ENCODE measurements at regions not wholly inside any gene's neighbourhood (a gene's known extent, or its start where the extent isn't known, plus 50 kb on each side); places are given as distances from the start of the nearest gene placed in this dataset.

GRCh38 chr5:3778000-3778550, 182.4 kb downstream of the IRX1 start:
- Histone ChIP-seq H3K18ac (ENCODE audit: low read length) (no peak overlapping the region), H4K5ac (ENCODE audit: low read length) (no peak overlapping the region), H2AK5ac (ENCODE audit: low read length) (no peak overlapping the region), H3K4ac (ENCODE audit: low read depth, low read length) (no peak overlapping the region), H3K27me3 (ENCODE audit: insufficient read depth, low read length, poor library complexity) (no peaks in the 10 kb centered on the region), H2BK5ac (ENCODE audit: low read length) (no peak overlapping the region), H2BK120ac (ENCODE audit: low read depth, low read length) (no peak overlapping the region), H3K4me3 (ENCODE audit: low read length) (no peak overlapping the region), H4K8ac (ENCODE audit: low read depth, low read length) (no peak overlapping the region), H3K79me1 (ENCODE audit: low read length) (no peaks in the 10 kb centered on the region), H3K79me2 (ENCODE audit: control insufficient read depth, insufficient read depth, low read length) (no peaks in the 10 kb centered on the region), H3K4me2 (ENCODE audit: low read length) (no peak overlapping the region), H3K4me1 (ENCODE audit: control insufficient read depth, low read depth, low read length) (no peaks in the 10 kb centered on the region), H3K56ac (ENCODE audit: low read length) (no peak overlapping the region), H3K23ac (ENCODE audit: low read length) (no peak overlapping the region), H3K27ac (ENCODE audit: low read depth, low read length) (no peak overlapping the region), H2BK15ac (replicated peaks; ENCODE audit: low read depth) (no peak overlapping the region), H3K36me3 (ENCODE audit: control insufficient read depth, insufficient read depth, low read length) (no peaks in the 10 kb centered on the region), H3K9ac (ENCODE audit: low read length) (no peak overlapping the region)
- DNase-seq: peak; percentile 34
- no CpG with 5 or more reads among the region's 6 CpGs for WGBS (ENCODE audit: extremely low coverage, insufficient coverage, low lambda C conversion rate)

- no peaks in the 10 kb centered on the region for H3K4me1 ChIP-seq (ENCODE audit: control insufficient read depth, low read depth, low read length)
- H3K9ac ChIP-seq (ENCODE audit: low read length): no peak overlapping the region
- no peak overlapping the region for H2BK15ac ChIP-seq (replicated peaks; ENCODE audit: low read depth)
- H4K8ac ChIP-seq (ENCODE audit: low read depth, low read length): no peak overlapping the region
- no peak for DNase-seq
- H2BK5ac ChIP-seq (ENCODE audit: low read length): no peak overlapping the region
- no peak overlapping the region for H4K5ac ChIP-seq (ENCODE audit: low read length)
- no peak overlapping the region for H2BK120ac ChIP-seq (ENCODE audit: low read depth, low read length)
- no peak overlapping the region for H3K4ac ChIP-seq (ENCODE audit: low read depth, low read length)
- H3K27ac ChIP-seq (ENCODE audit: low read depth, low read length): no peak overlapping the region
- no peaks in the 10 kb centered on the region for H3K79me2 ChIP-seq (ENCODE audit: control insufficient read depth, insufficient read depth, low read length)
- H3K79me1 ChIP-seq (ENCODE audit: low read length): no peaks in the 10 kb centered on the region
- no peak overlapping the region for H3K4me2 ChIP-seq (ENCODE audit: low read length)
- H2AK5ac ChIP-seq (ENCODE audit: low read length): no peak overlapping the region
- H3K4me3 ChIP-seq (ENCODE audit: low read length): no peak overlapping the region
- H3K23ac ChIP-seq (ENCODE audit: low read length): no peak overlapping the region
- no peaks in the 10 kb centered on the region for H3K36me3 ChIP-seq (ENCODE audit: control insufficient read depth, insufficient read depth, low read length)
- no peak overlapping the region for H3K18ac ChIP-seq (ENCODE audit: low read length)
- no peaks in the 10 kb centered on the region for H3K27me3 ChIP-seq (ENCODE audit: insufficient read depth, low read length, poor library complexity)
- no peak overlapping the region for H3K56ac ChIP-seq (ENCODE audit: low read length)
- no CpG with 5 or more reads among the region's 2 CpGs for WGBS (ENCODE audit: extremely low coverage, insufficient coverage, low lambda C conversion rate)
Observed at GRCh38 chr5:3778945-3779344, 183.3 kb downstream of the IRX1 start.

GRCh38 chr5:3780278-3780677, 184.6 kb downstream of the IRX1 start:
- H3K23ac ChIP-seq (ENCODE audit: low read length): no peak overlapping the region
- no peaks in the 10 kb centered on the region for H3K27me3 ChIP-seq (ENCODE audit: insufficient read depth, low read length, poor library complexity)
- no peak overlapping the region for H2BK5ac ChIP-seq (ENCODE audit: low read length)
- H3K79me2 ChIP-seq (ENCODE audit: control insufficient read depth, insufficient read depth, low read length): no peaks in the 10 kb centered on the region
- WGBS (ENCODE audit: extremely low coverage, insufficient coverage, low lambda C conversion rate): no CpG with 5 or more reads among the region's 7 CpGs
- H3K4ac ChIP-seq (ENCODE audit: low read depth, low read length): no peak overlapping the region
- H3K18ac ChIP-seq (ENCODE audit: low read length): no peak overlapping the region
- H4K8ac ChIP-seq (ENCODE audit: low read depth, low read length): no peak overlapping the region
- no peak for DNase-seq
- no peaks in the 10 kb centered on the region for H3K4me1 ChIP-seq (ENCODE audit: control insufficient read depth, low read depth, low read length)
- no peak overlapping the region for H3K9ac ChIP-seq (ENCODE audit: low read length)
- H3K4me3 ChIP-seq (ENCODE audit: low read length): no peak overlapping the region
- no peak overlapping the region for H4K5ac ChIP-seq (ENCODE audit: low read length)
- no peak overlapping the region for H3K4me2 ChIP-seq (ENCODE audit: low read length)
- no peak overlapping the region for H3K27ac ChIP-seq (ENCODE audit: low read depth, low read length)
- H2BK120ac ChIP-seq (ENCODE audit: low read depth, low read length): no peak overlapping the region
- H2BK15ac ChIP-seq (replicated peaks; ENCODE audit: low read depth): no peak overlapping the region
- no peak overlapping the region for H3K56ac ChIP-seq (ENCODE audit: low read length)
- H3K79me1 ChIP-seq (ENCODE audit: low read length): no peaks in the 10 kb centered on the region
- no peaks in the 10 kb centered on the region for H3K36me3 ChIP-seq (ENCODE audit: control insufficient read depth, insufficient read depth, low read length)
- no peak overlapping the region for H2AK5ac ChIP-seq (ENCODE audit: low read length)

- Histone ChIP-seq H3K4me3 (ENCODE audit: low read length) (no peak overlapping the region), H4K5ac (ENCODE audit: low read length) (no peak overlapping the region), H3K27ac (ENCODE audit: low read depth, low read length) (no peak overlapping the region), H2AK5ac (ENCODE audit: low read length) (no peak overlapping the region), H3K56ac (ENCODE audit: low read length) (no peak overlapping the region), H2BK15ac (replicated peaks; ENCODE audit: low read depth) (no peak overlapping the region), H3K18ac (ENCODE audit: low read length) (no peak overlapping the region), H3K79me1 (ENCODE audit: low read length) (no peaks in the 10 kb centered on the region), H3K4me1 (ENCODE audit: control insufficient read depth, low read depth, low read length) (no peaks in the 10 kb centered on the region), H3K36me3 (ENCODE audit: control insufficient read depth, insufficient read depth, low read length) (no peaks in the 10 kb centered on the region), H4K8ac (ENCODE audit: low read depth, low read length) (no peak overlapping the region), H3K4ac (ENCODE audit: low read depth, low read length) (no peak overlapping the region), H2BK120ac (ENCODE audit: low read depth, low read length) (no peak overlapping the region), H3K9ac (ENCODE audit: low read length) (no peak overlapping the region), H3K23ac (ENCODE audit: low read length) (no peak overlapping the region), H3K27me3 (ENCODE audit: insufficient read depth, low read length, poor library complexity) (no peaks in the 10 kb centered on the region), H2BK5ac (ENCODE audit: low read length) (no peak overlapping the region), H3K79me2 (ENCODE audit: control insufficient read depth, insufficient read depth, low read length) (no peaks in the 10 kb centered on the region), H3K4me2 (ENCODE audit: low read length) (no peak overlapping the region)
- no CpG with 5 or more reads among the region's 11 CpGs for WGBS (ENCODE audit: extremely low coverage, insufficient coverage, low lambda C conversion rate)
- DNase-seq: no peak
Observed at GRCh38 chr5:3780907-3781306, 185.3 kb downstream of the IRX1 start.

- Histone ChIP-seq H2BK120ac (ENCODE audit: low read depth, low read length) (no peak overlapping the region), H3K23ac (ENCODE audit: low read length) (no peak overlapping the region)
- no CpG with 5 or more reads among the region's 2 CpGs for WGBS (ENCODE audit: extremely low coverage, insufficient coverage, low lambda C conversion rate)
Observed at GRCh38 chr5:3784854-3785253, 189.2 kb downstream of the IRX1 start.

GRCh38 chr5:3786165-3786564, 190.5 kb downstream of the IRX1 start:
- no peak overlapping the region for H3K4me2 ChIP-seq (ENCODE audit: low read length)
- no peak overlapping the region for H2BK120ac ChIP-seq (ENCODE audit: low read depth, low read length)
- no peaks in the 10 kb centered on the region for H3K4me1 ChIP-seq (ENCODE audit: control insufficient read depth, low read depth, low read length)
- H3K27me3 ChIP-seq (ENCODE audit: insufficient read depth, low read length, poor library complexity): no peaks in the 10 kb centered on the region
- no peak overlapping the region for H3K23ac ChIP-seq (ENCODE audit: low read length)
- H2BK5ac ChIP-seq (ENCODE audit: low read length): no peak overlapping the region
- no peaks in the 10 kb centered on the region for H3K79me1 ChIP-seq (ENCODE audit: low read length)
- DNase-seq: no peak
- no peak overlapping the region for H3K4me3 ChIP-seq (ENCODE audit: low read length)
- no peak overlapping the region for H3K56ac ChIP-seq (ENCODE audit: low read length)
- H4K8ac ChIP-seq (ENCODE audit: low read depth, low read length): no peak overlapping the region
- no peak overlapping the region for H2BK15ac ChIP-seq (replicated peaks; ENCODE audit: low read depth)
- H3K9ac ChIP-seq (ENCODE audit: low read length): no peak overlapping the region
- no peak overlapping the region for H3K18ac ChIP-seq (ENCODE audit: low read length)
- no peak overlapping the region for H3K4ac ChIP-seq (ENCODE audit: low read depth, low read length)
- H3K79me2 ChIP-seq (ENCODE audit: control insufficient read depth, insufficient read depth, low read length): no peaks in the 10 kb centered on the region
- no peak overlapping the region for H3K27ac ChIP-seq (ENCODE audit: low read depth, low read length)
- WGBS (ENCODE audit: extremely low coverage, insufficient coverage, low lambda C conversion rate): 38% methylated on average over 1 of the region's 2 CpGs
- H4K5ac ChIP-seq (ENCODE audit: low read length): no peak overlapping the region
- no peak overlapping the region for H2AK5ac ChIP-seq (ENCODE audit: low read length)
- H3K36me3 ChIP-seq (ENCODE audit: control insufficient read depth, insufficient read depth, low read length): no peaks in the 10 kb centered on the region

More at GRCh38 chr5:3784854-3785253, 189.2 kb downstream of the IRX1 start:
- Histone ChIP-seq H3K36me3 (ENCODE audit: control insufficient read depth, insufficient read depth, low read length) (no peaks in the 10 kb centered on the region), H3K4me2 (ENCODE audit: low read length) (no peak overlapping the region), H3K9ac (ENCODE audit: low read length) (no peak overlapping the region), H2AK5ac (ENCODE audit: low read length) (no peak overlapping the region), H3K27me3 (ENCODE audit: insufficient read depth, low read length, poor library complexity) (no peaks in the 10 kb centered on the region), H4K5ac (ENCODE audit: low read length) (no peak overlapping the region), H3K4me1 (ENCODE audit: control insufficient read depth, low read depth, low read length) (no peaks in the 10 kb centered on the region), H2BK15ac (replicated peaks; ENCODE audit: low read depth) (no peak overlapping the region), H2BK5ac (ENCODE audit: low read length) (no peak overlapping the region), H3K4me3 (ENCODE audit: low read length) (no peak overlapping the region), H3K79me2 (ENCODE audit: control insufficient read depth, insufficient read depth, low read length) (no peaks in the 10 kb centered on the region), H3K79me1 (ENCODE audit: low read length) (no peaks in the 10 kb centered on the region), H4K8ac (ENCODE audit: low read depth, low read length) (no peak overlapping the region), H3K4ac (ENCODE audit: low read depth, low read length) (no peak overlapping the region), H3K18ac (ENCODE audit: low read length) (no peak overlapping the region), H3K27ac (ENCODE audit: low read depth, low read length) (no peak overlapping the region), H3K56ac (ENCODE audit: low read length) (no peak overlapping the region)
- no peak for DNase-seq
